Stimulated activated CD8-positive, alpha-beta memory T cell treated with anti-CD3 and anti-CD28 coated beads, Interleukin-15, amount 100 ng/mL, for 4 hours (primary cell): ENCODE measurements at regions not wholly inside any gene's neighbourhood (a gene's known extent, or its start where the extent isn't known, plus 50 kb on each side); places are given as distances from the start of the nearest gene placed in this dataset.

Source experiments
- DNase-seq, 2 donors: peaks; one replicate each; pipeline ENCODE4 v3.0.0-alpha.2; 2020; ENCODE audit warnings: low read depth in 2 of 2

GRCh38 chr6:148042536-148042935 lies 300.1 kb upstream of the SASH1 start:
- DNase-seq: no peak

GRCh38 chr6:148044261-148044751 lies 298.3 kb upstream of the SASH1 start:
- no peak for DNase-seq

- DNase-seq: no peak
Measured at GRCh38 chr6:148044921-148045320, 297.7 kb upstream of the SASH1 start.

- DNase-seq: no peak
Measured at GRCh38 chr6:148053209-148053608, 289.4 kb upstream of the SASH1 start.

GRCh38 chr6:148053796-148054195 lies 288.8 kb upstream of the SASH1 start:
- no peak for DNase-seq

- DNase-seq: no peak
Measured at GRCh38 chr6:148054219-148054618, 288.4 kb upstream of the SASH1 start.

GRCh38 chr6:148055419-148055818 lies 287.2 kb upstream of the SASH1 start:
- DNase-seq: no peak

GRCh38 chr6:148059869-148060268 lies 282.8 kb upstream of the SASH1 start:
- DNase-seq: no peak

- DNase-seq: no peak
Measured at GRCh38 chr6:148064406-148065134, 278.1 kb upstream of the SASH1 start.

GRCh38 chr6:148068437-148069061 lies 274.1 kb upstream of the SASH1 start:
- DNase-seq: no peak

- DNase-seq: no peak
Measured at GRCh38 chr6:148069256-148069655, 273.4 kb upstream of the SASH1 start.

GRCh38 chr6:148074291-148074690 lies 268.3 kb upstream of the SASH1 start:
- DNase-seq: no peak

- DNase-seq: no peak
Measured at GRCh38 chr6:148074738-148075137, 267.9 kb upstream of the SASH1 start.

GRCh38 chr6:148075352-148075751 lies 267.3 kb upstream of the SASH1 start:
- no peak for DNase-seq

GRCh38 chr6:148076051-148076450 lies 266.6 kb upstream of the SASH1 start:
- DNase-seq: no peak

GRCh38 chr6:148080315-148080714 lies 262.3 kb upstream of the SASH1 start:
- DNase-seq: no peak

GRCh38 chr6:148081076-148081475 lies 261.6 kb upstream of the SASH1 start:
- DNase-seq: no peak

- no peak for DNase-seq
Measured at GRCh38 chr6:148082044-148082443, 260.6 kb upstream of the SASH1 start.

- no peak for DNase-seq
Measured at GRCh38 chr6:148082696-148083095, 259.9 kb upstream of the SASH1 start.

- DNase-seq: no peak
Measured at GRCh38 chr6:148085631-148086331, 256.9 kb upstream of the SASH1 start.

GRCh38 chr6:148086386-148086785 lies 256.3 kb upstream of the SASH1 start:
- no peak for DNase-seq

- no peak for DNase-seq
Measured at GRCh38 chr6:148086843-148087242, 255.8 kb upstream of the SASH1 start.

GRCh38 chr6:148087659-148088058 lies 255.0 kb upstream of the SASH1 start:
- no peak for DNase-seq
